ENCODE measurements at regions not wholly inside any gene's neighbourhood (a gene's known extent, or its start where the extent isn't known, plus 50 kb on each side); places are given as distances from the start of the nearest gene placed in this dataset.

DNA sequence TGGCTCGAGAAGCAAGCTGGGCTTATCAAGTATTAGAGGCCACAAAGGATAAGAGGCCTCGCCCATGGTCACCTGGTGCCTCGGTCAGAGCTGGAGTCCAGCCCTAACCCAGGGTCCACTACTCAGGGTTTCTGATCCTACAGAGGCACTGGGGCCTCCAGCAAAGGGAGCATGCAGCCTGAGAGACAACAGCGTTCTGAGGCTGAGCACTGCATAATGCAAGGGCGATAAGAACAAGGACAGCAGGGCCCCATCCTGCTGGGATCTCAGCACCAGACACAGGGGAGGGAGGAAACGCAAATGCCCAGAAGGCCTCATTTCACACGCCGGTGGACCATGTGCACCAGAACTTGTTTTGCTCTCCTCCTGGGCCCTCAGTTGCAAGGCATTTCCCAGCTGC is 63.0 kb downstream of the C5orf15 start:
- in situ Hi-C loops (cut with HindIII; ENCODE audit: low sequenced_read_pairs), result no loop called here
- H3K4me3 ChIP-seq (ENCODE audit: low read depth, low read length), result no peak overlapping the region
- DNase-seq (ENCODE audit: low read depth, low spot score), result no peak
- TF ChIP-seq, protein P1, sequence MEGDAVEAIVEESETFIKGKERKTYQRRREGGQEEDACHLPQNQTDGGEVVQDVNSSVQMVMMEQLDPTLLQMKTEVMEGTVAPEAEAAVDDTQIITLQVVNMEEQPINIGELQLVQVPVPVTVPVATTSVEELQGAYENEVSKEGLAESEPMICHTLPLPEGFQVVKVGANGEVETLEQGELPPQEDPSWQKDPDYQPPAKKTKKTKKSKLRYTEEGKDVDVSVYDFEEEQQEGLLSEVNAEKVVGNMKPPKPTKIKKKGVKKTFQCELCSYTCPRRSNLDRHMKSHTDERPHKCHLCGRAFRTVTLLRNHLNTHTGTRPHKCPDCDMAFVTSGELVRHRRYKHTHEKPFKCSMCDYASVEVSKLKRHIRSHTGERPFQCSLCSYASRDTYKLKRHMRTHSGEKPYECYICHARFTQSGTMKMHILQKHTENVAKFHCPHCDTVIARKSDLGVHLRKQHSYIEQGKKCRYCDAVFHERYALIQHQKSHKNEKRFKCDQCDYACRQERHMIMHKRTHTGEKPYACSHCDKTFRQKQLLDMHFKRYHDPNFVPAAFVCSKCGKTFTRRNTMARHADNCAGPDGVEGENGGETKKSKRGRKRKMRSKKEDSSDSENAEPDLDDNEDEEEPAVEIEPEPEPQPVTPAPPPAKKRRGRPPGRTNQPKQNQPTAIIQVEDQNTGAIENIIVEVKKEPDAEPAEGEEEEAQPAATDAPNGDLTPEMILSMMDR (IDR thresholded peaks at IDR 0.05; ENCODE audit: low read depth, low read length), result no peak

GRCh38 chr5:133904641-133905040 is 63.8 kb downstream of the C5orf15 start:
- TF ChIP-seq, protein P1 (IDR thresholded peaks at IDR 0.05; ENCODE audit: low read depth, low read length), result no peak
- DNase-seq (ENCODE audit: low read depth, low spot score), result no peak
- H3K4me3 ChIP-seq (ENCODE audit: low read depth, low read length), result no peak overlapping the region
- in situ Hi-C loops (cut with HindIII; ENCODE audit: low sequenced_read_pairs), result no loop called here

DNA sequence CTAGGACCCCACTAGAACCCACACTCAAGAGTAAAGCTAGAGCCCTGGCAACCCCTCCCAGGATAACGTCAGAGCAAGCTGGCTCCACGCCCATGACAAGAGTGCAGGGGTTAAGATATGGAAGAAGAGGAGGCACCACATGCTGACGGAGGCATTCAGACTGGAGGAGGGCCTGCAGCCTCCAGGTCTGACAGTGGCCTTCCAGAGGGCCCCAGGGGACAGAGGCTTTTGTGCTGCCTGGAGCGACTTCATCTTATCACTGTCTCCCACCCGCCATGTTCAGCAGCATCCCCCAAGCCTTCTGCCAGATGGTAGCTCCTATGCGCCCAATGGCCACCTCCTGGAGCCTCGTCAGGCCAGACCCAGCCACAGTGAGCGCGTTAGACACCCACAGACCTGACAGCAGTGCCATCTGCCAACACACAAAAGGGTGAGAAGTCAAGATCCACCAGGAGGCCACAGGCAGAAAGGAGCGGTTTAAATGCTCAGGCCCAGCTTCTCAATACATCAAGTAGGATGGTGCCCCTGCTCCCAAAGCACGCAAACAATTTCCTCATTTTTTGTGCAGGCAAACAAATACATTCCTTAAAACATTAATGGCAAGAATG is 65.8 kb downstream of the C5orf15 start:
- in situ Hi-C loops (cut with HindIII; ENCODE audit: low sequenced_read_pairs), result no loop called here
- H3K4me3 ChIP-seq (ENCODE audit: low read depth, low read length), result no peak overlapping the region
- no peak for DNase-seq (ENCODE audit: low read depth, low spot score)
- TF ChIP-seq, protein P1 (IDR thresholded peaks at IDR 0.05; ENCODE audit: low read depth, low read length), result no peak

- no peak overlapping the region for H3K4me3 ChIP-seq (ENCODE audit: low read depth, low read length)
- TF ChIP-seq, protein P1 (IDR thresholded peaks at IDR 0.05; ENCODE audit: low read depth, low read length), result no peak
- in situ Hi-C loops (cut with HindIII; ENCODE audit: low sequenced_read_pairs), result no loop called here
- DNase-seq (ENCODE audit: low read depth, low spot score), result no peak
These were observed 67.7 kb downstream of the C5orf15 start for GRCh38 chr5:133900534-133901270.

- DNase-seq (ENCODE audit: low read depth, low spot score), result no peak
- in situ Hi-C loops (cut with HindIII; ENCODE audit: low sequenced_read_pairs), result no loop called here
- no peak overlapping the region for H3K4me3 ChIP-seq (ENCODE audit: low read depth, low read length)
- TF ChIP-seq, protein P1 (IDR thresholded peaks at IDR 0.05; ENCODE audit: low read depth, low read length), result no peak
These were observed 68.9 kb downstream of the C5orf15 start for GRCh38 chr5:133899506-133899905.

- TF ChIP-seq, protein P1 (IDR thresholded peaks at IDR 0.05; ENCODE audit: low read depth, low read length), result no peak
- in situ Hi-C loops (cut with HindIII; ENCODE audit: low sequenced_read_pairs), result no loop called here
- no peak overlapping the region for H3K4me3 ChIP-seq (ENCODE audit: low read depth, low read length)
- no peak for DNase-seq (ENCODE audit: low read depth, low spot score)
These were observed 70.0 kb downstream of the C5orf15 start for GRCh38 chr5:133898440-133898839.
